SW480 (cell line): ENCODE measurements at regions not wholly inside any gene's neighbourhood (a gene's known extent, or its start where the extent isn't known, plus 50 kb on each side); places are given as distances from the start of the nearest gene placed in this dataset.
"Not testable (repeated sequence)": the region's sequence is repeated elsewhere in the genome, so short reads cannot be mapped to it uniquely, and the experiment has no call there.

ENCODE experiments used
- DNase-seq: peaks from one replicate; pipeline ENCODE4 v3.0.0-alpha.2; 2016; ENCODE audit warnings: low spot score

- DNase-seq = no peak
Measured at GRCh38 chr6:137709424-137710236, 157.4 kb upstream of the TNFAIP3 start.

GRCh38 chr6:137711972-137712371 is 155.1 kb upstream of the TNFAIP3 start:
- no peak for DNase-seq

GRCh38 chr6:137712587-137712986 is 154.5 kb upstream of the TNFAIP3 start:
- DNase-seq = no peak

GRCh38 chr6:137715589-137716045 is 151.4 kb upstream of the TNFAIP3 start:
- no peak for DNase-seq

- DNase-seq = peak; percentile 74
Measured at GRCh38 chr6:137717074-137718073, 149.7 kb upstream of the TNFAIP3 start.

GRCh38 chr6:137718903-137719302 is 148.2 kb upstream of the TNFAIP3 start:
- DNase-seq = not testable (repeated sequence)

GRCh38 chr6:137722749-137723272 is 144.2 kb upstream of the TNFAIP3 start:
- DNase-seq = no peak

GRCh38 chr6:137723273-137724017 is 143.6 kb upstream of the TNFAIP3 start:
- no peak for DNase-seq

GRCh38 chr6:137724018-137724403 is 143.0 kb upstream of the TNFAIP3 start:
- DNase-seq = no peak

- DNase-seq = no peak
Measured at GRCh38 chr6:137724495-137725211, 142.4 kb upstream of the TNFAIP3 start.

GRCh38 chr6:137725949-137726348 is 141.1 kb upstream of the TNFAIP3 start:
- DNase-seq = no peak

GRCh38 chr6:137726582-137726981 is 140.5 kb upstream of the TNFAIP3 start:
- DNase-seq = no peak

- DNase-seq = no peak
Measured at GRCh38 chr6:137727216-137727765, 139.8 kb upstream of the TNFAIP3 start.

- DNase-seq = no peak
Measured at GRCh38 chr6:137728386-137729349, 138.4 kb upstream of the TNFAIP3 start.

- no peak for DNase-seq
Measured at GRCh38 chr6:137729866-137730629, 137.0 kb upstream of the TNFAIP3 start.

GRCh38 chr6:137731600-137731959 is 135.5 kb upstream of the TNFAIP3 start:
- no peak for DNase-seq

- peak; percentile 53 for DNase-seq
Measured at GRCh38 chr6:137731960-137732616, 135.0 kb upstream of the TNFAIP3 start.

GRCh38 chr6:137733372-137733771 is 133.7 kb upstream of the TNFAIP3 start:
- DNase-seq = no peak
